ENCODE measurements at regions not wholly inside any gene's neighbourhood (a gene's known extent, or its start where the extent isn't known, plus 50 kb on each side); places are given as distances from the start of the nearest gene placed in this dataset.
"Not testable (repeated sequence)": the region's sequence is repeated elsewhere in the genome, so short reads cannot be mapped to it uniquely, and the experiment has no call there.

DNA sequence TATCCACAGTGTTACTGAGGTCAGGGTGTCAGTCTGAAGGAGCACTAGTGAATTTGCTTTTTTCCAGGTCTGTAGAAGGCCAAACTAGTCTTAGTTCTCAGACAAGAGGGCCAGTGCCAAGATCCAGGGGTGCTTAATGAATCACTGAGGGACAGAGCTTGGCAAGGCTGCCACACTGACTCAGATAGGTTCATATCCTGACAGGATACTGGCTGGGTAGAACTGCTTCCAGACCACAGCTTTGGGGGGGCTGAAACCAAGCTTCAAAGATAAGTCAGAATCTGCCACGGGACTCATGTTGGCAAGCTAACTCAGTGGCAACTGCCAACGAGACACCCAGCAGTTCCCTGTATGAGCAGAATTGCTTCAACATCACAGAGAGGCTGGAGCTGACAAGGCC lies 1125.4 kb downstream of the EFNA5 start:
- DNase-seq (ENCODE audit: low spot score): no peak

DNA sequence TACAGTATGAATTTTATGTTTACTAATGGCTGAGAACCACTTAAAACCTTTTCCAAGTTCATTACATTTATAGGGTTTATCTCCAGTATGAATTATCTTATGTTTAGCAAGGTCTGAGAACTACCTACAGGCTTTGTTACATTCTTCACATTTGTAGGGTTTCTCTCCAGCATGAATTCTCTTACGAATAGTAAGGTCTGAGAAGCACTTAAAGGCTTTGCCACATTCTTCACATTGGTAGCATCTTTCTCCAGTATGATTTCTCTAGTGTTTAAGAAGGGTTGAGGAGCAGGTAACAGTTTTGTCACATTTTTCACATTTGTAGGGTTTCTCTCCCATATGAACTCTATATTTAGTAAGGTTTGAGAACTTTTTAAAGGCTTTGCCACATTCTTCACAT lies 1127.4 kb downstream of the EFNA5 start:
- DNase-seq (ENCODE audit: low spot score): no peak

DNA sequence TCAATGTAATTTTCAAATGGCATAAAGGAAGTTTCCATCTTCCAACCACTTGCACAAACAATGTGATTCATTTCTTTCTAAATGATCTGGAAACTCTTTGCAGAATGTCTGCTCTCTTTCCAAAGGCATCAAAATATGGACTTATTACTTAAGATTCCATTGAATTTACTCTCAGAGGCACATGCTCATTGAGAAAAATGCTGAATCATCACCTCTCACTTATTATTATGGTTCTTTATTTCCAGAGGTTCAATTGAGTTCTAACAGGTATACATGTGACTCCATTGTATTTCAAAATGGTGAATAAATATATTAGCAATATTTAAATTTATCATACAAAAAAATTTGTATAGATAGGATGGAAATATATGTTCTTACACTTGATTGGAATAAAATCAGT lies 1140.6 kb downstream of the EFNA5 start:
- DNase-seq (ENCODE audit: low spot score): no peak

DNA sequence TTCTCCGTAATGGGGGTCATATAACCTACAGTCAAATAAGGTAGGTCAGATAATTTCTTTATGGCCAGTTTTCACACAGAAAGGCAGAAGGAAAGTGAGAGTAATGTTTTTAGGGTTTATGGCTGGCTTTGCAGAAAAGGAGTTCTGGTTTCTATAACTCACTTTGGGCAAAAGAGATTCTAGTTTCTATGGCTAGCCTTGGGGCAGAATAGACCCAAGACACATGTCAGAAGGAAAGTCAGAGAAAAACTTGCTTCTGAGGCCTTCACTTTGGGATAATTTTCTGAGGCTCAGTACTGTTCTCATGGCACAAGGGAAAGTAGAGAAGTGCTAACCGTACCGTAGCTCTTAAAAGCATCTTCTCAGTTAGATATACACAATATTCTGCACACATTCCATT lies 1145.3 kb downstream of the EFNA5 start:
- DNase-seq (ENCODE audit: low spot score): no peak

DNA sequence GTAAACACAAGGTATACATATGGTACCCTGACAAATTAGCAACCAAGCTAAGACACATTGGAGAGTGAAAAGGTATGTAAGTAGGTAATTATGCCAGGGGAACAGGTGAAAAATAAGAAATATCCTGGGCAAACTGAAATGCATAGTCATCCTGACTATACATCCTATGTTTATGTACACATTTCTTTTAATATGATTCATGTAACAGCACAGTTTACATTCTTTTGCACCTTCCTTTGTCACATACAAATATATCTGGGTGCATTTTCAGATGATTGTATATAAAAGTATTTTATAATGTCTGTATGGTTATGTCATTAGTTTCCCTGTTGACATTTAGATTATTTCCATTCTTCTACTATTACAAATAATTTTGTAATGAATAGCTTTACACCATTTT lies 1146.9 kb downstream of the EFNA5 start:
- DNase-seq (ENCODE audit: low spot score): no peak

DNA sequence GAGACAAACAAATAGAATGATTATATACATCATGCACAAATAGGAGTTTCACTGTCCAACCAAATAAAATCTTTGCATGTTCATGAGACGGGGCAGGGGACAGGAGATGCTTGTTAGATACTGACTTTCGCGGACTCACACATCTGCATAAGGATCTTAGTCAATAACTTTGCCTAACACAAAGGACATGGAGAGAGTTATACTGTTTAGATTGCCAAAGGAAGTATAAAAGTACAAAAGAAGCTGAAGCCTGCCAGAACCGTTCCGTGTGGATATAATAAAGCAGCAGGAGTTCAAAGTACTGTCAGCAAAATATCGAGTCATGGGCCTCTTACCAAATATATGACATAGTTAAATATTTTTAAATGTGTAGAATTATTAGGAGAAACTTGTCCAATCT lies 1148.4 kb downstream of the EFNA5 start:
- no peak for DNase-seq (ENCODE audit: low spot score)

DNA sequence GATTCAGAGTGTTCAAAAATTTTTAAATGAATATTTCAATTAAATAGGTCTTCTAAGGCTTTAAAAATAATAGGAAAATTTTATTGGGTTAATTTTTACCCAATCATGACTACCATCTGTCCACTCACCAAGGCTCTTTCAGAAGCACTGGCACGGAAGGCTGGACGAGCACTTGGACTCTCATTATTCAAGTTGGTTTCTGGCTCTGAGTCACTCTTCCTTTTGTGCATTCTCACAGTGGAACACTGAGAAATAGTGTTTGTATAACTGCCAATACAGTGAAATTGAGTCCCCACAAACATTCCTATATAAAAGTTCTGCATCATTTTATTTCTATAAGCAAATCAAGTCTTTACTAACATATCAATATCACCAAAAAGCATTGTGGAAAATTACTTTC lies 1149.0 kb downstream of the EFNA5 start:
- no peak for DNase-seq (ENCODE audit: low spot score)

DNA sequence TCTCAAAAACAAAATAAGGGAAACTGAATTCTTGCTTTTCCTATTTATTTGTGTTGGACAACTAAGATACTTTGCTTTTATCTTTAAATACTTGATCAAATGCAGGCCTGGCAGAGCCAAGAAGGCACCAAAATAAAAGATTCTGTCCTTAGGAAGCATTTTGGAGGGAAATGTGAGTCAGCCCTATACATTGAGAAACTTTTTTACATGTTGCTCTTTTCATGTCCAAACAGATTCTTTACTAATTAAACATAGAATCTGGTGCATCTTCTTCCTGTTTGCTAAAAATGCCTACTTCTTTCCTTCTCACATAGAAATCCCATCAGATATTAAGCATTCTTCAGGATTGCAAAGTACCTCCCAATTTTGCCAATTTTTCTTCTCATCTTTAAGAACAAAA lies 1160.4 kb downstream of the EFNA5 start:
- no peak for DNase-seq (ENCODE audit: low spot score)

DNA sequence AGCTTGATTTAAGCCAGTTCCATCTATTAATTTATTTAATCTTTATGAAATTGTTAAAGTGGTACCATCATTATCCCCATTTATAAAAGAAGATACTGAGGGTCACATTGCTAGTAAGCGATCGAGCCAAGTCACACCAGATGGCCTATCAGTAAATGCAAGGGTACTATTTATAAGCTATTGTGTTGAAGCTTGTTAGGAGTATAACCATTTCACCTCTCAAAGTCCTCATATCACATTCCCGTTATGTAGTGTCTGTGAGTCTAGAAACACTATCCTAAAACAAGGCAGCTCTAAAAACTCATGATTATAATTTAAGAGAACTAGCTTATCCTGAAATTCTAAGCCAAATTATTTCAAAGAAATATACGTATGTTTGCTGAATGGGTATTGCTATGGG lies 1161.8 kb downstream of the EFNA5 start:
- DNase-seq (ENCODE audit: low spot score): no peak

DNA sequence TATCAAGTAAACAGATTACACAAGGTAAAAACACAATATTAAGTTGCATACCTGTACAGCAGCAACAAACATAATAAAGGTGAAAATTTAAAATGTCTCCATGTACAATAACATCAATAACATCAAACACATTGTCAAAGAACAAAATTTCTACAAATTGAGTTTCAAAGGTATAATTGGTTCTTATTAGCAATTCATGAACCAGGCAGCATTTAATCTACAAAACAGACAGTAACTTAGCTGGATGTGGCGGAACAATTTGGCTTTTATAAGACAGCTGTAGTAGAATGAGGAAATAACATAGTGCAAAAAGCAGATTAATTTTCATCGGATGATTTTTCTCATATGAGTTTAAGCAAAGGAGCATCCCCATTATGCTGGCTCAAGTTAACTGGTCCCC lies 1176.8 kb downstream of the EFNA5 start:
- DNase-seq (ENCODE audit: low spot score): no peak

DNA sequence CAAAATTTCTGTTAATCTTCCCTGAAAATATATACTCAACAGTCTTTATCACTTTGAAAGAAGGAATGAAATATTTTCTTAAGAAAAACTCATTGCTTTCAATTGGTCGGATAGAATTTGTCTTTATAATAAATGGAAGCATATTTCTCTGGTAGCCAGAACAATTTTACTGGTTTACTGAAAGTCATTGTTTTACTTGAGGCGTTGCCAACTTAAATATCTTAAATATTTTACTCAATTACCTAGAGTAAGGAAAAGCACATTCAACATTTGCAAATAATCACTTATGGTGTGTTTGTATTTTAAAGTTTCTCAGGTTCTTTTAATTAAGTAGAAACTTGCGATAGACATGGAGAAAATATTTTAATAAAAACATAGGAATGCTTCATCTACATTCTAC lies 1181.7 kb downstream of the EFNA5 start:
- DNase-seq (ENCODE audit: low spot score): no peak

DNA sequence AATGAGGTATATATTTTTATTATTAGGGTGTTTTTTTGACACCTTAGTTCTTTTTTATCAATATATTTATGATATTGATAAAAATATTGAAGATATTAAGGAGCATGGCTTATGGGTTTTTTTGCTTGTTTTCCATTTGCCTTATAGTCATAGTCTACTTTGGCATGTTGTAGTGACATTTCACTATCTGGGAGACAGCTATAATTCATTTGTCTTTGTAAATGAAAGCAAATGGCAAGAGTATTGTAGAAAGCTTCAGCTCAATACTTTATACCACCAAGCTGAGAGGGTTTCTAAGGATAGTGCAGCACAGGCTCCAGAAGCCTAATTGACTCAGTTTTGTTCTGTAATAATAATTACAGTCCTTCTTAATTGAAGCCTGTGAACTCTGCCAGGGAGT lies 1182.3 kb downstream of the EFNA5 start:
- no peak for DNase-seq (ENCODE audit: low spot score)

DNA sequence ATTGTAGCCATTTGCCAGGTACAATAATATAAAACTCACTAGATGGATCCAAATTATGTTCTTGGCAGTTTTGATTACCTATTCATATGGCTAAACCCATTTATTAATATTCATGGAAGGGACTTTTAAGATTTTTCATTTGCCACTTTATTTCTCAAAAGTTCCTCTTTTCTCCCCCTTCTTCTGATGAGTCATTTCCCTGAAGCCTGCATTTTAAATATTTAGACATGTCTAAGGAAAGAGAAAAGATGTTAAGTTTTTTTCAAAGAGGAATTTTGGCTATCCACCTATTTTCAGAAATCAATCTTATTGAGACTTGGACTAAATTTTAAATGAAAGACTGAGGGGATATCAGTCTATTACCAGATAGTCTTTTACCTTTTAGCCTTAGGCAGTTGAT lies 1189.4 kb downstream of the EFNA5 start:
- no peak for DNase-seq (ENCODE audit: low spot score)

DNA sequence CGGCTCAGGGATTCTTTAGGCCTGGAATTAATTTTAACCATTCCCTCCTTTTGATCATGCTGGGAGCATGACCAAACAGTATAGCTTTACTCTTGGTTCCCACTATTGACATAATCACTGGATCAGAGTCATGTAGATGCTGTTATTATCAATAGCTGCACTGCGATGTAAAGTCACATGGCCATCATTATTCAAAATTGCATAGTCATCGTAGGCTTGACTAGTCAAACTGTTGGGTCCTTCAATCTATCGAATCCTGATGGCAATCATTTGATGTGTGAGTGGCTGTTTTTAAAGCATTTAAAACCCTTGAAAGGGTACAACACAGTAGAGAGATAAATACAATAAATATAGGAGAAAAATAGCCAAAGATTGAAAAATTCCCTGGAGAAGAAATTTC lies 1194.1 kb downstream of the EFNA5 start:
- no peak for DNase-seq (ENCODE audit: low spot score)

DNA sequence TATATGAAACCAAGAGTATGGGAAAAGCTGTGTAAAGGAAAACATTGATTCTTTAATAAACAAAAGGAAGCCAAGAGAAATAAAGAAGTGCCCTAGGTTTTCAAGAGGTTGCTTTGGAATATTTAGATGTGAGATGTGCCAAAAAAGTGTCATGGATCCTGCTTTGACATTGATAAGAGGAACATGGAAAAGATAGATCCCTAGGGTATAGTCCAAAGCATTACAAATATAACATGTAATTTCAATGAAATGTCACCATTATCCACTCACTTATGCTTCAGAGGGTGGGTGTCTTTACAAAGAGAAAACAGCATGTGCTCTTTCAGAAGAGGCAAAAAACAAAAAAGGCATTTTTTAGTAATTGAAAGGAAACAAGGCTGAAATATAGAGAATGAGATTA lies 1196.7 kb downstream of the EFNA5 start:
- no peak for DNase-seq (ENCODE audit: low spot score)

DNA sequence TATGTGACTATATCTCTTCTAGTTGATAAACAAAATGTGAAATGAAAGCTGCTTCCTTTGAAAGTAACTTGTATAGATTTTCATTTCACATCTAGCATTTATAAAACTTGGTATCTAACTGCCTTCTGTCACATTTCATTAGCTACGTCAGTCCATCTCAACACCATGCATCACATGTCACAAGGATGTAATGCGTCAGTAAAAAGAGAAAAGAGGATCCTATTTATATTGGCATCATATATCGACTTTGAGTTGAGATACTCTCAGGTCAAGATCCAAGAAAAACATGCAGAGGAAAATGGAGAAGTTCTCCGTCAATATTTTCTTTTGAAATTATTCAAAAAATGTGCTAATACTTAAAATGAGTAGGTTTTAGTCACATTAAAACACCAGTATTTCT lies 1211.2 kb downstream of the EFNA5 start:
- DNase-seq (ENCODE audit: low spot score): no peak

DNA sequence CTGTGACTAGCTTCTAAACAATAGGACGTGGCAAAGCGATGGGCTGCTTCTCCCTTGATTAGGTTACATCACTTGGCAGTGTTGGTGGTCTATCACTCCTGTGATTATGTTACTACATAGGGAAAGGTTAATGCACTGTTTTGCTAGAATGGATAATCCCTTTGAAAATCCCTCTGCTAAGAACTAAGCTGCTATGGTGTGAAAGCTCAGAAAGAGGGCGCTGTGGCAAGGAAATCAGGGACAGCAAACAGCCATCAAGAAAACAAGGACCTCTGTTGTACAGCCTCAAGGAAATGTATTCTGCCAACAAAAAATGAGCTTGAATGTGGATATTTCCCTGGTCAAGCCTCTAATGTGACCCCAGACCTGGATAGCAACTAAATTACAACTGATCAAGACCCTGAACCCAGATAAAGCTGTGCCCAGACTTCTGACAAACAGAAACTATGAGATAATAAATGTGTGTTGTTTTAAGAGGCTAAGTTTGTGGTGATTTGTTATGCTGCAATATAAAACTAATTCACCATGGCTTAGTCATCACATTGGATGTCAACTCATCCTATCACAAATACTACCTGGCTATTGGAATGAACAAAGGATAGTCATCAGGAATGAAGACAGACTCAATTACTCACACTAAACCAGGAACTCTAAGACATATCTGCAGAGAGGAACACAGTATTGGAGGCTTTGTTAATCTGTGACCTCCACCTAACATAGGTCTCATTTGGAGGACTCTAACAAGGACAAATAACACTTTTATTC lies 1215.9 kb downstream of the EFNA5 start:
- DNase-seq (ENCODE audit: low spot score): no peak

DNA sequence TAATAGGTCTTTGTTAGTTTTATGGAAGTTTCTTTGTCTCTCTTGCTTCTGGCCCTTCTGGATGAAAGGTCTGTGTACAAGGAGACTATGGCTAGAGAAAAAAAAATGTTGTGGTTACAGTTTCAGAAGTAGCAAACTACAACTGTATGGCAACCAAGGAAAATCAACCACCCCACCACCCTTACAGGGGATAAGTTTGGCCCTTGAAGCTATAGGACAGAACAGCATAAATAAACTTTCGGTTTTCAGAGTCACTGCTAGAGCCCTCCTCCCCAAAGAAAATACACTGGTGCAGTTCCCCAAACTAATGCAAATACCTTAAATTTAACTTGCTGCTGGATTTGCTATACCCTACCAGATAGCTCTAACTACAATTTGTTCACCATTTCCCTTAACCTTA lies 1216.7 kb downstream of the EFNA5 start:
- no peak for DNase-seq (ENCODE audit: low spot score)

DNA sequence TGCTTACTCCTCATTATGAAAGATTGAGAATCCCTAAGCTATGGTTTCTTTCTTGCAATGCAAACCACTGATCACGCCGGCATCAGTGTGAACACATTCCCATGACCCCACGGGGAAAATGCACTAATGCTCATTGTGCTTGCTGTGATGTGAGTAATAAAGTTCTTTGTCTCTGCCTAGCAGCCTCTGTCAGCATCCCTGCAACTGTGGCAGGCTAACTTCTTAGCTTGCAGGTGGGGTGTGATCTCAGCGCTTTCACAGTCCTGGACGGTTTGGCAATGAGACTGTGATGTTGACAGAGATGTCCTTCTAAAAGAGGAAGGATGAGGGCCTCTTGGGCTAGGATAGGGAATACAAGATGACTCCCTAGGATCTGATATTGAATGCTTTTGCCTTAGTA lies 1218.7 kb downstream of the EFNA5 start:
- DNase-seq (ENCODE audit: low spot score): no peak

DNA sequence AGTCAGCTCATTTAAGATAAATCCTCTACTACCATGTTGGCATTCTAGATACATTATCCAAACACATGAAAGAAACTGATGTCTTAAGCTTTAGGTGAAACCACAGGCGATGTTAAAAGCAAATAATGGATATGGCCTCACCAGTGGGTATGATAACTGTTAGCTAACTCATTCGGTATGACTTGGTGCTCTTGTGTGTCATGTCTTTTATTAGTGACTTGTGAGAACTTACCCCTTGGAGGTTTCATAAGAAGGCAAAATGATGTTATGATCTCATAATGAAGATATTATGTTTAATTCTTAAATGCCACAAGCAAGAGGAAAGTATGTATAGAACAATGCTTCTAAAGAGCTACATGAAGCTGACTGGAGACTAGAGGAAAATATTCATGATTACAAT lies 1227.0 kb downstream of the EFNA5 start:
- no peak for DNase-seq (ENCODE audit: low spot score)

DNA sequence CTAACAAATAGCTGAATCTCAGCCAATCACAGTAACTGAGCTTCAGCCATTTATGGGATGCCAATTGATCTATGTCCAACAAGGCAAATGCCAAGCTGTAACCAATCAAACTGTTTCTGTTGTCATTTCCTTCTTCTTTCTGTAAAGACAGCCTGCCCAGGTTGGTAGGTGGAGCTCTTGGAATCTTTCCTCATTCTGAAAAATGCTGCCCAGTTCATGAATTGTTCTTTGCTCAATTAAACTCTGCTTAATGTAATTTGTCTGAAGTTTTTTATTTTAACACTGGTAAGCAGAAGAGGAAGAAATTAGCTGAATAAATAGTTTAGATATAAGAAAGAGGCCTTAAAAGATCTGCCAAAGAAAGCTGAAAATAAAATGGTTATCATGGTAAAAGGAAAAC lies 1235.6 kb downstream of the EFNA5 start:
- DNase-seq (ENCODE audit: low spot score): no peak

DNA sequence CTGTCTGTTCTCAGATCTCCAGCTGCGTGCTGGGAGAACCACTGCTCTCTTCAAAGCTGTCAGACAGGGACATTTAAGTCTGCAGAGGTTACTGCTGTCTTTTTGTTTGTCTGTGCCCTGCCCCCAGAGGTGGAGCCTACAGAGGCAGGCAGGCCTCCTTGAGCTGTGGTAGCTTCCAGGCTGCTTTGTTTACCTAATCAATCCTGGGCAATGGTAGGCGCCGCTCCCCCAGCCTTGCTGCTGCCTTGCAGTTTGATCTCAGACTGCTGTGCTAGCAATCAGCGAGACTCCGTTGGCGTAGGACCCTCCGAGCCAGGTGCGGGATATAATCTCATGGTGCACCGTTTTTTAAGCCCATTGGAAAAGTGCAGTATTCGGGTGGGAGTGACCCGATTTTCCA lies 1240.0 kb downstream of the EFNA5 start:
- DNase-seq (ENCODE audit: low spot score): not testable (repeated sequence)

DNA sequence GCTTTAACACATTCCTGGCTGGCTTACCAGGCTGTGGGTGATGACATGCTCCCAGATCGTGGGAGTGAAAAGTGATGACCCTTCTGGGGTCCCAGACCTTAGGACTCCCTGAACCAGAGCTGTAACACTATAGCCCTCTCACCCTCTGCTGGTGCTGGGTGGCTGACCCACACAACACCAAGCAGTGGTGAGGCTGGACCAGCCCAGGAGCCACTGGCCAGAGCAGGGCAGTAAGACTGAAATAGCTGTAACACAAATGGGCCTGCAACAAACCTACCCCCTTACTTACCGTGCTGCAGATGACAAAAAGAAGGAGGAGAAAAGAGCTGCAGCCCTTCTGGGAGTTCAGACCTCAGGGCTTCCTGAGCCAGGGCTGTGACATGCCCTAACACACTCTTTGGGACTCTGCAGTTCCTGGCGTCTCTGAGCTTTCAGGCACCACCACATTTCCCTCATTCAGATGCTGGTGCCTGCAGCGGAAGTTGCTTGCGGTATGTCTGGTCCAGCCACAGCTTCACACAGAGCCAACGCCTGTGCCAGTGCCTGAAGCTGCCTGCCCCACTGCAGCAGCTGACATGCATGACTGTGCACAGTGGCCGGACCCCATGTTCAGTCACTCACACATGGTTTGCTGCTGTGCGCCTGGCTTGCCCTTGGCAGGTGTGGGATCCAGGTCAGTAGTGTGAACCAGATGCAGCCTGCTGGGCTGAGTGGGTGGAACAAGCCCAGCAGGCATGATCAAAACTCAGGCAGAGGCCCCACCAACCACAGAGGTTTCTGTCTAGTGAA lies 1247.4 kb downstream of the EFNA5 start:
- no peak for DNase-seq (ENCODE audit: low spot score)

DNA sequence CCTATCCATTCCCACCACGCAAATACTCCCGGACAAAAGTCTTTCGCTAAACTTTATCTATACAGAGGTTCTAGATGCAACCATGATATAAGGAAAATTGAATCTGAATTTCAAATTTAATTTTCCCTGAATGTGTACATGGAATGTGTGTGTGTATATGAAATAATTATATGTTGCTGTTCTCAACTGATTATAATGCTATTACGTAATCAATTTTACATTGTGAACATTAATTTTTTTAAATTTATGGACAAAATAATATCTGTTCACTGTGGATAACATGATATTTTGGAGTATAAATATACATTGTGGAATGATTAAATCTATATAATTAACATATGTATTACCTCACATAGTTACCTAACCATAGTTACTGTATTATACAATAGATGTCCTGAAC lies 1250.6 kb downstream of the EFNA5 start:
- no peak for DNase-seq (ENCODE audit: low spot score)
